Amygdala (tissue), 56 donors: ENCODE measurements at regions not wholly inside any gene's neighbourhood (a gene's known extent, or its start where the extent isn't known, plus 50 kb on each side); places are given as distances from the start of the nearest gene placed in this dataset.
"Not testable (repeated sequence)": the region's sequence is repeated elsewhere in the genome, so short reads cannot be mapped to it uniquely, and the experiment has no call there.

Experiments
- DNase-seq, 56 donors: peaks; one replicate each; lab custom pipeline; 2025; lab: John Stamatoyannopoulos, UW

GRCh38 chr14:58751788-58752187, 114.0 kb downstream of the DACT1 start:
- DNase-seq, result no peak

DNA sequence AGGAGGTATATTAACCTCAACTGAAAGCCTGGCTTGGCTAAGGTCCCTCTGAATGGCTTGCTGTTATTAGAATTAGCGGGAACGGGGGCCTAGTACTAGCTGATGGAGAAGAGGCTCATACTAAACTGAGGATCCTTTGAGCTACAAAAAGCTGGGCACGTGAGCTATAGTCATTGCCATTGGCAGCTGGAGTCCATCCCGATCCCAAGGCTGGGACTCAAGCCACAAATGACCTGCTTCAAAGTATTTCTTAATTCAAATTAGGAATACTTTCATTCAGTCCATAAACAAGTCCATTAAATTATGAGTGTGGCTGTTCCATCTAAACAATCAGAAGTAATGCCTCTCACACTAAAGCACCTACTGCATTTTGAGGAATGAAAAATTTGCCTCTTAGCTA, 114.5 kb downstream of the DACT1 start:
- peak in 5 of 56 donors; percentile 10 to 40 (median 13) for DNase-seq

DNA sequence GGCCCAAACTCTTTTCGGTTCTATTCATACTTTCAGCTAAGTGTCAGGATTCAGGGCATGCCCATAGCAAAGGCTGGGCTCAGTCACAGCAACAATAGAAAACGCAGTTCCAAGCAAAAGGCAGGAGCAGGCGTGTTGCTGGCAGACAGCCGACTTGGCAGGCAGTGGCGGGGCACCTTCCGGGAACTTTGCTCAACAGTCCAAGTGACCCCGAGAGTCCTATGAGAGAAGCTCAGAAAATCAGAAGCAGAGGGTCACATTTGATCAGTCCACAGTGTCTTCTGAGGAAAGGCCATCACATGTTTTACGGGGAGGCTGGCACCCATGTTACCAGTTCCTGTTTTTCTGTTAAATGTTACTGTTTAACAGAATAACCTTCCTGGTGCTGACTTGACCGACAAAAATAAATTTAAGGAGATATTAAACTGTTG, 115.0 kb downstream of the DACT1 start:
- peak in 47 of 56 donors; percentile 14 to 78 (median 53) for DNase-seq

- DNase-seq, result no peak
These were observed 117.5 kb downstream of the DACT1 start for GRCh38 chr14:58755031-58755925.

DNA sequence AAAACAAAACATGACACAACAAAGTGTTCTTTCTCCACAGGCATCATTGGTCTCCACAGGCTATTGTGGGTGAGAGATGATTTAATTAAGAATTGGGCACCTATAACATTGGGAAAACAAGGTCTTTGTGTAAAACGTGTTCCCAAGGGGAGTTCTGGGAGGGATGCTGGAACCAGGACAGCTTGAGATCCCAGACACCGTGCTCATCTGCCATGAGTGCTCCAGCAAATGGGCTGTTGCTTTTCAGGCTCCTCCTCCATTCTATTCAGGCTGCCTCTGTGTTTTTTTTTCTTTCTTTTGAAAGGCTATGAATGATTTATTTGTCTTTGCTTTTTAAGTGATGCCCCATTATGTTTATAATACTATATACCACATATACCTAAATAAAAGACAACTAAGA, 122.4 kb downstream of the DACT1 start:
- DNase-seq, result peak in 1 of 56 donors; percentile 11

DNA sequence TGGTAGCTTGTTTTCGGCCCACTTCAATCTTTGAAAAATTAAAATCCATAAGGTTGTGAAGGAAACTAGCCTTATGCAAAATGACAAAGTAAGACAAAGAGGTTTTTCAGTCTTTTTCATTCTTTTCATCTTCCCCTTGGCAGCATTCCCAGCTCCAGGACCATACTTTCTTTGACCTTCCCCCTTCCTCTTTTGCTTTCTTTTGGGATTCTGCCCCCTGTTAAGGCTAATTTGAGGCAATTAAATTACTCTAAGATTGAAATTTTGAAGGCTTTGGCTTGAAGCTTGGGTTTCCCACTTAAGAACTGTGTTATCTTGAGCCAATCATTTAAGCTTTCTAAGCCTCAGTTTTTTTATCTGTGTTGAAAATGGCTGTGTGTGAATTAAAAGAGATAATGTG, 124.9 kb downstream of the DACT1 start:
- peak in 1 of 56 donors; percentile 10 for DNase-seq

DNA sequence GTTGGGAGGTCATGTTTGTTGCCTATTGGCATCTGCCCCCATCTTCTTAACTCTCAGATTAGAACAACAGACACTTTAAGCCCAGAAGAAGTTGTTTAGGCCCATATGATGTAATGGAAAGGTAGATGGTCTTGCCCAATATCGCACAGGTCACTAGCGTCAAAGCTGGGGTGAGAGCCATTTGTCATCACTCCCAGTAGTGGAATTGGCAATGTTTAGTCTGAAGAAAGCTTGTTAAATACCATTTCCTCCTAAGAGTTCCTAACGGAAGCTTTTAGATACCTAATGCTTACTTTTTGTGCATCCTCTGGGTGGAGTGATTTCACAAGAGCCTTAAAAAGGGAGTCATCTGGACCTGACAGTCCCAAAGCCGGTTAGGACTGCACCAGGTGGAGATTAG, 125.4 kb downstream of the DACT1 start:
- DNase-seq, result no peak

GRCh38 chr14:58765418-58765831, 127.7 kb downstream of the DACT1 start:
- no peak for DNase-seq

DNA sequence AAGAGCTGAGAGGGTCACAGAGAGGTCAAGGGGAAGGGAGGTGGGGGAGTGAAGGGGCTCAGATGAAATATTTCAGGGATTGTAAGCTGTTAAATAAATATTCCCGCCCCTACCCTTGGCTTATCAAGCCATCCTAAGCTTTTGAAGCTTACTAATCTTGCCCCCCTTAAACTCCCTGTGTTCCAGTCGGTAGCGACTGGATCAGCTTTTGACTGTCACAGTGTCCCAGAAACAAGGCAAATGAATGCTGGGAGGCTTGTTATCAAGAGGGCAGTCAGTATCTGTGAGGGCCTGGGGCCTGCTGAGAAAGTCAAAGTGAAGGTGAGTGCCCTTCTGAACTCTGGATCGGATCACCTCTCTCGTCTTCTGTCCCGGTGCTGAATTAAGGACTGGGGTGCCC, 128.1 kb downstream of the DACT1 start:
- DNase-seq, result no peak

DNA sequence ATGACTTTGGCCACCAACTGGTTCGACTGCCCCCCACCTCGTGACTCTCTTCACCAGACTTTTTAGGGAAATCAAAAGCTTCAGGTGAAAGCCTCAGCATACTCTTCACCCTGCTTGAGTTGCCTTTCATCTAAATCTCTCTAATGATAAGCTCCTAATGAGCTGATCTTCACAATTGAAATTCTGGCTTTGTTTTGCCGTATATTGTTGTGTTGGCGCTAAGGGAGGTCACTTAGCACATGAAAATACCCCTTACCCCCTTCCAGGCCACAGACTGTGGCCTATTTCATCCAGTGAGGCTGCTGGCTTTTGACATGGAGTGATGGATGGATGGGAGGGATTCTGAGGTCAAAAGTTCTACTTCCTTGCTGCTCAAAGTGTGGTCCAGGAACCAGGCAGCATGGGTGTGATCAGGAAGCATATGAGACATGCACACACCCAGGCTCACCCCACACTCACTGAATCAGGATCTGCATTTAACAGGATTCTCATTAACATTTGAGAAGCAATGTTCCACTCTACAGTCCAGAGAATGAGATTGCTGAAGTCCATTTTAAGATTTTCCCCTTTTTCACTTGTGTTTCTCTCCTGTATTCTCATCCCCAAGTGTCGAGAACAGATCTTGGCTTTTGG, 131.4 kb downstream of the DACT1 start:
- no peak for DNase-seq

DNA sequence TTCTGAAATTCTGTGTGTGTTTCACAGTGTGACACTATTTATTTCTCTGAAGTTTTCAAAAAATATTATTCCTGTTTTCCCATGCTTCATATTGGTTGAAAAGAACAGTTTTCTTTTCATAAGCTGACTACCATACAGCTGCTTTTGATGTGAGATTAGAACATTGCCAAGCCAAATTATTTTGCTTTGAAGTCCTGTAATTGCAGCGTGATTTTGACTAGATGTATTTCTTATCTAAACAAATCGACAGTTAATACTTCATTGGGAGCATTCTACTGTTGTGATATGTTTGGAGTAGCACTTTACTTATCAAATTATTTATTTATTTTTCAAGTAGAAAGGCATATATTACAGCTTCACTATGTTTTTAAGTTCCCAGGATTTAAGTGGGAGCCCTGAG, 132.0 kb downstream of the DACT1 start:
- DNase-seq, result no peak

GRCh38 chr14:58770491-58770982, 132.8 kb downstream of the DACT1 start:
- DNase-seq, result no peak

GRCh38 chr14:58771016-58771415, 133.3 kb downstream of the DACT1 start:
- no peak for DNase-seq

DNA sequence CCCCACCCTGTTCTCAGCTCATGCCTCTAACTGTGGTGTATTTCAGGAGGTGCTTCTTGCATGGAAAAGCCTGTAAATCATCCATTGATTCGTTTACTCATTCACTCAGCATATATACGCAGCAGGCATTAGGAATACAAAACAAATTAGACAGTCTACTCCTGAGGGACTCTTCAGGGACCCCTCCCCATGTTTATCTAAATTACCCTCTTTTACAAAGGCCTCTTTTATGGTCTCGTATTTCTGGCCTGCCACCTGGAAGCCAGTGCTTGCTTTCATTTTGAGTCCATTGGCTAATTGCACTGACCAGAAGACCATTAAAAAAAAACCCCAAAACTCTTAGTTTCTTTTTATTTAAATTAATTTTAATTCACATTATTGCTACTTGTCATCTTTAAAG, 134.4 kb downstream of the DACT1 start:
- DNase-seq, result no peak

- no peak for DNase-seq
These were observed 135.2 kb downstream of the DACT1 start for GRCh38 chr14:58772794-58773620.

- peak in 1 of 56 donors; percentile 6 for DNase-seq
These were observed 136.8 kb downstream of the DACT1 start for GRCh38 chr14:58774531-58774930.

- not testable (repeated sequence) for DNase-seq
These were observed 137.4 kb downstream of the DACT1 start for GRCh38 chr14:58775130-58775529.

DNA sequence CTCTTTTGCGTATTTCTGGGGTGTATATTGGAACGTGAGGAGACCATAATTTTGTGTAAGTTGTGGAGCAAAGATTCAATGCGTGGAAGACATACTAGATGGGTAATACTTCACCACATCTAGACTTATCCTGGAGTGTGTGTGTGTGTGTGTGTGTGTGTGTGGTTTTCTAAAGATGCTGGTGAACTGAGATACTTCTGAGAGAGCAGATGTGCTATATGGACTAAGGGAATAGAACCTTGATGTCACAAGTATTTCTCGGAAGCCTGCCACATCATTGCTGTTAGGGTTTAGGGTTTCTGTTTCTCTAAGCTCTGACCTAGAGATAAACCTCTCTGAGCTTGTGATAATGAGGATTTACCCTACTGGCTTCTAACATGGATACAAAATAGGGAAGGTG, 138.8 kb downstream of the DACT1 start:
- DNase-seq, result no peak

- no peak for DNase-seq
These were observed 139.8 kb downstream of the DACT1 start for GRCh38 chr14:58777541-58777979.

DNA sequence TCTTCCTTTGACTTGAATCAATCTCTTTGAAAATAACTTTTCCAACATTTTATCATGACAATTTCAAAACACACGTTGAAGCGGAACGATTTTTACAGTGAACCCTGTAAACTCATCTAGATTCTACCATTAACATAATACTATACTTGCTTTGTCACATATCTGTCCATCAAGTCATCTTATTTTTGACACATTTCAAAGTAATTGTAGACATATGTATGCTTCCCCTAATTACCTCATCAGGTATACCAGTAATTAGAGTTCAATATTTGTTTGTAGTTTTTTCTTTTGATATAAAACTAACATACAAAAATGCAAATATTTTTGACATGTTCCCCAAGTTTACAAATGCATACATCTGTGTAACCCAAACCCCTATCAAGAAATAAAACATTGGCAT, 140.4 kb downstream of the DACT1 start:
- no peak for DNase-seq

GRCh38 chr14:58779376-58779775, 141.6 kb downstream of the DACT1 start:
- DNase-seq, result no peak
